PFSK-1 (cell line): ENCODE measurements at regions not wholly inside any gene's neighbourhood (a gene's known extent, or its start where the extent isn't known, plus 50 kb on each side); places are given as distances from the start of the nearest gene placed in this dataset.

ENCODE experiments used
- POLR2AphosphoS5 ChIP-seq: IDR thresholded peaks from 2 replicates; pipeline ENCODE4 v1.6.1; 2012; ENCODE audit warnings: low read depth, mild to moderate bottlenecking, control low read depth, low read length, moderate library complexity
- SIN3A ChIP-seq: IDR thresholded peaks from 2 replicates; pipeline ENCODE4 v1.6.1; 2012; ENCODE audit warnings: mild to moderate bottlenecking, low read length, moderate library complexity, borderline replicate concordance; ENCODE audit not compliant: insufficient read depth
- TAF1 ChIP-seq: IDR thresholded peaks from 2 replicates; pipeline ENCODE4 v1.6.1; 2012; ENCODE audit warnings: low read length, control low read depth, borderline replicate concordance; ENCODE audit not compliant: insufficient read depth
- TF ChIP-seq, protein P1 (sequence below), 2 experiments: IDR thresholded peaks; 2 replicates each; pipeline versions ENCODE4 v1.6.1 to v1.8.0; 2011 to 2012; ENCODE audit warnings: low read depth in 2 of 2, low read length in 2 of 2, control low read depth in 1 of 2, inconsistent platforms in 1 of 2, mild to moderate bottlenecking in 1 of 2, moderate library complexity in 1 of 2; ENCODE audit not compliant: insufficient read depth in 1 of 2

DNA sequence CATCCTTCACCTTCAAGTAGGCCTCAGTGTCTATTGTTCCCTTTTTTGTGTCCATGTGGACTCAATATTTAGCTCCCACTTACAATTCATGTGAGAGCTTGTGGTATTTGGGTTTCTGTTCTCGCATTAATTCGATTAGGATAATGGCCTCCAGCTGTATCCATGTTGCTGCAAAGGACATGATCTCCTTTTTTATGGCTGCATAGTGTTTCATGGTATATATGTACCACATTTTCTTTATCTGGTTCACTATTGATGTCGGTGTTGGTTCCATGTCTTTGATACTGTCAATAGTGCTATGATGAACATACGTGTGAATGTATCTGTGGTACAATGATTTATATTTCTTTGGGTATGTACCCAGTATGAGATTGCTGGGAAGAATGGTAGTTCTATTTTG lies 113.7 kb downstream of the FGF18 start:
- TF ChIP-seq TAF1 (no peak), POLR2AphosphoS5 (no peak), SIN3A (no peak)
- TF ChIP-seq, protein P1, sequence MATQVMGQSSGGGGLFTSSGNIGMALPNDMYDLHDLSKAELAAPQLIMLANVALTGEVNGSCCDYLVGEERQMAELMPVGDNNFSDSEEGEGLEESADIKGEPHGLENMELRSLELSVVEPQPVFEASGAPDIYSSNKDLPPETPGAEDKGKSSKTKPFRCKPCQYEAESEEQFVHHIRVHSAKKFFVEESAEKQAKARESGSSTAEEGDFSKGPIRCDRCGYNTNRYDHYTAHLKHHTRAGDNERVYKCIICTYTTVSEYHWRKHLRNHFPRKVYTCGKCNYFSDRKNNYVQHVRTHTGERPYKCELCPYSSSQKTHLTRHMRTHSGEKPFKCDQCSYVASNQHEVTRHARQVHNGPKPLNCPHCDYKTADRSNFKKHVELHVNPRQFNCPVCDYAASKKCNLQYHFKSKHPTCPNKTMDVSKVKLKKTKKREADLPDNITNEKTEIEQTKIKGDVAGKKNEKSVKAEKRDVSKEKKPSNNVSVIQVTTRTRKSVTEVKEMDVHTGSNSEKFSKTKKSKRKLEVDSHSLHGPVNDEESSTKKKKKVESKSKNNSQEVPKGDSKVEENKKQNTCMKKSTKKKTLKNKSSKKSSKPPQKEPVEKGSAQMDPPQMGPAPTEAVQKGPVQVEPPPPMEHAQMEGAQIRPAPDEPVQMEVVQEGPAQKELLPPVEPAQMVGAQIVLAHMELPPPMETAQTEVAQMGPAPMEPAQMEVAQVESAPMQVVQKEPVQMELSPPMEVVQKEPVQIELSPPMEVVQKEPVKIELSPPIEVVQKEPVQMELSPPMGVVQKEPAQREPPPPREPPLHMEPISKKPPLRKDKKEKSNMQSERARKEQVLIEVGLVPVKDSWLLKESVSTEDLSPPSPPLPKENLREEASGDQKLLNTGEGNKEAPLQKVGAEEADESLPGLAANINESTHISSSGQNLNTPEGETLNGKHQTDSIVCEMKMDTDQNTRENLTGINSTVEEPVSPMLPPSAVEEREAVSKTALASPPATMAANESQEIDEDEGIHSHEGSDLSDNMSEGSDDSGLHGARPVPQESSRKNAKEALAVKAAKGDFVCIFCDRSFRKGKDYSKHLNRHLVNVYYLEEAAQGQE (IDR thresholded peaks at IDR 0.05; ENCODE audit: insufficient read depth in 1 of 2, low read depth in 2 of 2, low read length in 2 of 2): no peak
